Kidney (tissue), 13 donors: ENCODE measurements at regions not wholly inside any gene's neighbourhood (a gene's known extent, or its start where the extent isn't known, plus 50 kb on each side); places are given as distances from the start of the nearest gene placed in this dataset.

ENCODE experiments used
- DNase-seq, 5 donors: peaks; one replicate each; pipeline ENCODE4 v3.0.0-alpha.2; 2013 to 2020
- FAIRE-seq: peaks from 2 replicates; lab custom pipeline; 2012; peaks lifted over from hg19 to GRCh38; lab: Jason Lieb, UNC
- H3K27ac ChIP-seq, 2 donors: one replicate each; pipeline ENCODE4 v1.7.0; 2013; ENCODE audit warnings: low read depth in 2 of 2, low read length in 2 of 2, inconsistent platforms in 1 of 2
- H3K27me3 ChIP-seq: one replicate; pipeline ENCODE4 v1.7.1; 2013; ENCODE audit warnings: low read length, inconsistent platforms; ENCODE audit not compliant: control insufficient read depth, insufficient read depth
- H3K36me3 ChIP-seq, 3 donors: one replicate each; pipeline versions ENCODE4 v1.7.0 to v1.7.1; 2013; ENCODE audit warnings: low read length in 3 of 3, control low read depth in 1 of 3, inconsistent platforms in 1 of 3; ENCODE audit not compliant: insufficient read depth in 3 of 3, control insufficient read depth in 2 of 3
- H3K4me1 ChIP-seq, 3 donors: one replicate each; pipeline versions ENCODE4 v1.7.0 to v1.7.1; 2013; ENCODE audit warnings: low read length in 3 of 3, inconsistent platforms in 1 of 3, low read depth in 1 of 3; ENCODE audit not compliant: control insufficient read depth in 2 of 3, insufficient read depth in 2 of 3
- H3K4me3 ChIP-seq, 3 donors: one replicate each; pipeline versions ENCODE4 v1.7.0 to v1.8.1; 2013; ENCODE audit warnings: low read length in 3 of 3, control low read depth in 1 of 3, inconsistent platforms in 1 of 3
- H3K9ac ChIP-seq, 3 donors: one replicate each; pipeline versions ENCODE4 v1.7.0 to v1.7.1; 2013; ENCODE audit warnings: low read length in 3 of 3, control low read depth in 1 of 3, inconsistent platforms in 1 of 3
- H3K9me3 ChIP-seq, 3 donors: one replicate each; pipeline versions ENCODE4 v1.7.0 to v1.7.1; 2013; ENCODE audit warnings: low read length in 3 of 3, control low read depth in 1 of 3, inconsistent platforms in 1 of 3; ENCODE audit not compliant: control insufficient read depth in 2 of 3, insufficient read depth in 1 of 3
- intact Hi-C: fragments of 100-400 bp; cut with DNase I; formaldehyde crosslinking; loops from one replicate; pipeline ENCODE4 v1.11.1; 2022
- TF ChIP-seq, protein P1 (sequence below): IDR thresholded peaks from 3 replicates; pipeline ENCODE4 v1.5.1; 2012; ENCODE audit warnings: mild to moderate bottlenecking, moderate library complexity, borderline replicate concordance; ENCODE audit not compliant: insufficient read depth; ENCODE audit errors: extremely low read depth
- donor health status: control.
- donor health status: control.
- donor health status: control.
- donor health status: control.
- donor health status: control.
- donor health status: DM: yes; HTN: yes; CAD: no.
- donor health status: Normal renal cell carcinoma (clear cell type).

- FAIRE-seq (no peak), DNase-seq (peak in 1 of 5 donors; percentile 8)
- no peaks in the 10 kb centered on the region for H3K4me1 ChIP-seq
- H3K9ac ChIP-seq: no peak overlapping the region
- H3K36me3 ChIP-seq: no peaks in the 10 kb centered on the region
- intact Hi-C loops: no loop called here
- H3K27ac ChIP-seq: no peak overlapping the region
- no peaks in the 10 kb centered on the region for H3K27me3 ChIP-seq
- TF ChIP-seq, protein P1, sequence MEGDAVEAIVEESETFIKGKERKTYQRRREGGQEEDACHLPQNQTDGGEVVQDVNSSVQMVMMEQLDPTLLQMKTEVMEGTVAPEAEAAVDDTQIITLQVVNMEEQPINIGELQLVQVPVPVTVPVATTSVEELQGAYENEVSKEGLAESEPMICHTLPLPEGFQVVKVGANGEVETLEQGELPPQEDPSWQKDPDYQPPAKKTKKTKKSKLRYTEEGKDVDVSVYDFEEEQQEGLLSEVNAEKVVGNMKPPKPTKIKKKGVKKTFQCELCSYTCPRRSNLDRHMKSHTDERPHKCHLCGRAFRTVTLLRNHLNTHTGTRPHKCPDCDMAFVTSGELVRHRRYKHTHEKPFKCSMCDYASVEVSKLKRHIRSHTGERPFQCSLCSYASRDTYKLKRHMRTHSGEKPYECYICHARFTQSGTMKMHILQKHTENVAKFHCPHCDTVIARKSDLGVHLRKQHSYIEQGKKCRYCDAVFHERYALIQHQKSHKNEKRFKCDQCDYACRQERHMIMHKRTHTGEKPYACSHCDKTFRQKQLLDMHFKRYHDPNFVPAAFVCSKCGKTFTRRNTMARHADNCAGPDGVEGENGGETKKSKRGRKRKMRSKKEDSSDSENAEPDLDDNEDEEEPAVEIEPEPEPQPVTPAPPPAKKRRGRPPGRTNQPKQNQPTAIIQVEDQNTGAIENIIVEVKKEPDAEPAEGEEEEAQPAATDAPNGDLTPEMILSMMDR: no peak
- no peak overlapping the region for H3K4me3 ChIP-seq
- H3K9me3 ChIP-seq: no peaks in the 10 kb centered on the region
Measured at GRCh38 chr5:57902095-57902494, 419.5 kb upstream of the ACTBL2 start.

DNA sequence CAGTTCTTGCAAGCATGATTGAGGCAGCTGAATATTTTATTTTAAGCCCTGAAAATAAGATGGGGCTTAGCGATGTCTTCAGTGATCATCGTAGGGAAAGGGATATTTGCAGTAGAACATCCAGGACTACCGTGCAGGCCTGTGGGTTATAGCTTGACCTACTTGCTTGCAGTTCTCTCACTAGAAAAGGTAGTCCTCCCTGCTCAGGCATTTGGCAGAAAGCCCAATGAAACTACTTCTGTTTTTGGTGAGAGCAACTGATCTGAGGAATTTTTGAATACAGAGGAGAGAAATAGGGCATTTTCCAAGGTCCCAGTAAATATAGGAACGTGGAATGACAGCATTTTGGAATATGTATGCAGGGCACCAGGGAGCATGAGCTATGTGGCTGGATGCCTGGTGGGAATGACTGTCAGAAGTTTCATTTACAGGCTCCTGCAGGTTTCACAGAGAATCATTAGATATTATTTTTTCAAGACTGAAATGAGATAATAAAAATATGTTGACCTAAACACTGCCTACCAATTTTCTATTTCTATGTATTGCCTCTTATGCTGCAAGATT lies 417.9 kb upstream of the ACTBL2 start:
- Histone ChIP-seq H3K9me3 (no peaks in the 10 kb centered on the region), H3K27ac (no peak overlapping the region), H3K36me3 (no peaks in the 10 kb centered on the region), H3K27me3 (no peaks in the 10 kb centered on the region), H3K4me3 (no peak overlapping the region), H3K9ac (no peak overlapping the region), H3K4me1 (no peaks in the 10 kb centered on the region)
- FAIRE-seq (no peak), DNase-seq (peak in 2 of 5 donors; percentile 46 to 57)
- intact Hi-C loops: no loop called here
- TF ChIP-seq, protein P1: no peak

- DNase-seq: no peak
- H3K4me1 ChIP-seq: no peaks in the 10 kb centered on the region
- intact Hi-C loops: no loop called here
- no peak overlapping the region for H3K27ac ChIP-seq
- H3K36me3 ChIP-seq: no peaks in the 10 kb centered on the region
- H3K4me3 ChIP-seq: no peak overlapping the region
- no peak overlapping the region for H3K9ac ChIP-seq
- no peak for FAIRE-seq
- TF ChIP-seq, protein P1: no peak
- H3K27me3 ChIP-seq: no peaks in the 10 kb centered on the region
- H3K9me3 ChIP-seq: no peaks in the 10 kb centered on the region
Measured at GRCh38 chr5:57896576-57896975, 414.0 kb upstream of the ACTBL2 start.

DNA sequence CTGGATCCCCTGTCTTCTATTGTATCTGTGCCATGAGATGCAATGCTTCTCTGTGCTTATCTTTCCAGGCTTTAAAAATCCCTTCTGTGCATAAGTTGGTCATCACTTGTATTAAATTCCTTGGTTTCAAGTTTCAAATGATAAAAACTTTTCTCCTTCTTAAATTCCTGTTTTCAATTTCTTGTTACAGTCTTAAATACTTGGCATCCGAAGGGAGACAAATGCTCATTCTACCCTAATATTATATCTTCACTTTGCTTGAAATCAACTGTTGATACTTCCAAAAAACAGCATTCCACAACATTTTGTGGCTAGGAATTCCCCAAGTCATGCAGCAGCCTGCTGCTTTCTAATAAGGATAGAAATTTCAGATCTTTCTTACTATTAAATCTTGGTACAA lies 413.2 kb upstream of the ACTBL2 start:
- no peak overlapping the region for H3K27ac ChIP-seq
- TF ChIP-seq, protein P1: no peak
- intact Hi-C loops: no loop called here
- no peaks in the 10 kb centered on the region for H3K9me3 ChIP-seq
- H3K4me3 ChIP-seq: no peak overlapping the region
- H3K9ac ChIP-seq: no peak overlapping the region
- no peak for FAIRE-seq
- no peaks in the 10 kb centered on the region for H3K4me1 ChIP-seq
- DNase-seq: no peak
- no peaks in the 10 kb centered on the region for H3K27me3 ChIP-seq
- no peaks in the 10 kb centered on the region for H3K36me3 ChIP-seq
